Chondrocyte (in vitro differentiated cells): ENCODE measurements at regions not wholly inside any gene's neighbourhood (a gene's known extent, or its start where the extent isn't known, plus 50 kb on each side); places are given as distances from the start of the nearest gene placed in this dataset.

Experiments
- DNase-seq: peaks from one replicate; pipeline ENCODE4 v3.0.0; 2021; ENCODE audit warnings: mixed read lengths, low spot score
- H3K27ac Mint-ChIP-seq: one replicate; pipeline ENCODE4 v1.8.0; 2021; ENCODE audit warnings: mild to moderate bottlenecking, moderate library complexity, mixed read lengths; ENCODE audit not compliant: unreplicated experiment
- H3K27me3 Mint-ChIP-seq: 2 replicates; pipeline ENCODE4 v1.8.0; 2021; ENCODE audit warnings: low read depth, mixed read lengths
- H3K36me3 Mint-ChIP-seq: 2 replicates; pipeline ENCODE4 v1.8.0; 2021; ENCODE audit warnings: low read depth, mixed read lengths
- H3K4me1 Mint-ChIP-seq: 2 replicates; pipeline ENCODE4 v1.8.0; 2021; ENCODE audit warnings: low read depth, mild to moderate bottlenecking, mixed read lengths
- H3K4me3 Mint-ChIP-seq: one replicate; pipeline ENCODE4 v1.8.0; 2021; ENCODE audit warnings: mild to moderate bottlenecking, moderate library complexity, mixed read lengths; ENCODE audit not compliant: unreplicated experiment
- H3K9me3 Mint-ChIP-seq: 2 replicates; pipeline ENCODE4 v1.8.0; 2021; ENCODE audit warnings: low read depth, mixed read lengths
- CTCF ChIP-seq: fragments of 200-600 bp; sonication (generic); IDR thresholded peaks from 2 replicates; pipeline ENCODE4 v1.5.0; 2021; ENCODE audit warnings: antibody characterized with exemption, mild to moderate bottlenecking, moderate library complexity

GRCh38 chr2:65675350-65675749 is 243.0 kb upstream of the SPRED2 start:
- Mint-ChIP-seq H3K4me3 (no peak overlapping the region), H3K4me1 (peaks cover 8% of the 10 kb centered on the region)
- DNase-seq = no peak

GRCh38 chr2:65671670-65672242 is 239.4 kb upstream of the SPRED2 start:
- no peaks in the 10 kb centered on the region for H3K4me1 Mint-ChIP-seq
- TF ChIP-seq CTCF = no peak
- H3K27ac Mint-ChIP-seq = no peak overlapping the region
- H3K4me3 Mint-ChIP-seq = no peak overlapping the region
- DNase-seq = no peak
- H3K9me3 Mint-ChIP-seq = peaks cover 26% of the 10 kb centered on the region
- peaks cover 4% of the 10 kb centered on the region for H3K27me3 Mint-ChIP-seq
- H3K36me3 Mint-ChIP-seq = peaks cover 11% of the 10 kb centered on the region

More at GRCh38 chr2:65675350-65675749, 243.0 kb upstream of the SPRED2 start:
- no peak for TF ChIP-seq CTCF
- H3K9me3 Mint-ChIP-seq = peaks cover 20% of the 10 kb centered on the region
- no peak overlapping the region for H3K27ac Mint-ChIP-seq
- H3K36me3 Mint-ChIP-seq = peaks cover 13% of the 10 kb centered on the region
- peaks cover 4% of the 10 kb centered on the region for H3K27me3 Mint-ChIP-seq

- H3K27ac Mint-ChIP-seq = no peak overlapping the region
- H3K9me3 Mint-ChIP-seq = peaks cover 12% of the 10 kb centered on the region
- H3K36me3 Mint-ChIP-seq = peaks cover 3% of the 10 kb centered on the region
- H3K4me1 Mint-ChIP-seq = peaks cover 17% of the 10 kb centered on the region
- no peak for DNase-seq
- H3K27me3 Mint-ChIP-seq = peaks cover 4% of the 10 kb centered on the region
- no peak for TF ChIP-seq CTCF
- no peak overlapping the region for H3K4me3 Mint-ChIP-seq
Observed at GRCh38 chr2:65669574-65669973, 237.2 kb upstream of the SPRED2 start.

- no peak overlapping the region for H3K27ac Mint-ChIP-seq
- H3K36me3 Mint-ChIP-seq = peaks cover 3% of the 10 kb centered on the region
- H3K27me3 Mint-ChIP-seq = peaks cover 4% of the 10 kb centered on the region
- no peak for TF ChIP-seq CTCF
- H3K4me3 Mint-ChIP-seq = no peak overlapping the region
- DNase-seq = no peak
- peaks cover 17% of the 10 kb centered on the region for H3K4me1 Mint-ChIP-seq
- H3K9me3 Mint-ChIP-seq = peaks cover 12% of the 10 kb centered on the region
Observed at GRCh38 chr2:65668744-65669143, 236.3 kb upstream of the SPRED2 start.

GRCh38 chr2:65666156-65666725 is 233.8 kb upstream of the SPRED2 start:
- peaks cover 33% of the 10 kb centered on the region for H3K4me1 Mint-ChIP-seq
- peaks cover 3% of the 10 kb centered on the region for H3K36me3 Mint-ChIP-seq
- TF ChIP-seq CTCF = no peak
- no peak overlapping the region for H3K4me3 Mint-ChIP-seq
- H3K9me3 Mint-ChIP-seq = peaks cover 12% of the 10 kb centered on the region
- H3K27ac Mint-ChIP-seq = peak overlapping the region; percentile 65
- peaks cover 3% of the 10 kb centered on the region for H3K27me3 Mint-ChIP-seq
- DNase-seq = no peak
